ENCODE measurements at regions not wholly inside any gene's neighbourhood (a gene's known extent, or its start where the extent isn't known, plus 50 kb on each side); places are given as distances from the start of the nearest gene placed in this dataset.

- TF ChIP-seq, protein P1, sequence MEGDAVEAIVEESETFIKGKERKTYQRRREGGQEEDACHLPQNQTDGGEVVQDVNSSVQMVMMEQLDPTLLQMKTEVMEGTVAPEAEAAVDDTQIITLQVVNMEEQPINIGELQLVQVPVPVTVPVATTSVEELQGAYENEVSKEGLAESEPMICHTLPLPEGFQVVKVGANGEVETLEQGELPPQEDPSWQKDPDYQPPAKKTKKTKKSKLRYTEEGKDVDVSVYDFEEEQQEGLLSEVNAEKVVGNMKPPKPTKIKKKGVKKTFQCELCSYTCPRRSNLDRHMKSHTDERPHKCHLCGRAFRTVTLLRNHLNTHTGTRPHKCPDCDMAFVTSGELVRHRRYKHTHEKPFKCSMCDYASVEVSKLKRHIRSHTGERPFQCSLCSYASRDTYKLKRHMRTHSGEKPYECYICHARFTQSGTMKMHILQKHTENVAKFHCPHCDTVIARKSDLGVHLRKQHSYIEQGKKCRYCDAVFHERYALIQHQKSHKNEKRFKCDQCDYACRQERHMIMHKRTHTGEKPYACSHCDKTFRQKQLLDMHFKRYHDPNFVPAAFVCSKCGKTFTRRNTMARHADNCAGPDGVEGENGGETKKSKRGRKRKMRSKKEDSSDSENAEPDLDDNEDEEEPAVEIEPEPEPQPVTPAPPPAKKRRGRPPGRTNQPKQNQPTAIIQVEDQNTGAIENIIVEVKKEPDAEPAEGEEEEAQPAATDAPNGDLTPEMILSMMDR (IDR thresholded peaks at IDR 0.05) = no peak
- TF ChIP-seq EP300 (IDR thresholded peaks at IDR 0.05) (no peak), POLR2A (IDR thresholded peaks at IDR 0.05) (no peak)
Measured at GRCh38 chr2:82694431-82694830, 1764.6 kb downstream of the SUCLG1 start.

Measured in ovary (tissue), 3 donors.